K562 (cell line): ENCODE measurements at regions not wholly inside any gene's neighbourhood (a gene's known extent, or its start where the extent isn't known, plus 50 kb on each side); places are given as distances from the start of the nearest gene placed in this dataset.

ENCODE experiments used
- ATAC-seq: fragments of 200-7000 bp; cut with Tn5 transposase; 3 replicates; pipeline ENCODE4 v1.9.1; 2020; ENCODE audit warnings: moderate library complexity
- BruUV-seq: library from RNA; stranded (reverse); fragments of 400-500 nt; replicated peaks from 2 replicates; lab custom pipeline; 2021; lab: Mats Ljungman, UMichigan
- CTCF ChIA-PET: fragments of 300-600 bp; formaldehyde crosslinking; extraction: SDS; loops from one replicate; lab custom pipeline; 2021; ENCODE audit warnings: low intra/inter-chr PET ratio; lab: Yijun Ruan, JAX
- POLR2A ChIA-PET: fragments of 300-600, 350-650 bp; sonication (Branson Sonifier 250); formaldehyde crosslinking; extraction: SDS; loops from one replicate; lab custom pipeline; 2021; ENCODE audit warnings: antibody characterized with exemption, inconsistent platforms; lab: Yijun Ruan, JAX
- DNase-seq, 4 experiments: peaks; one replicate each; pipeline versions ENCODE4 v3.0.0 to v3.0.0-alpha.2; 2011 to 2018; ENCODE audit warnings: low spot score in 3 of 4, mixed read lengths in 3 of 4; ENCODE audit errors: extremely low read depth in 1 of 4
- FAIRE-seq: peaks from 2 replicates; lab custom pipeline; 2011; peaks lifted over from hg19 to GRCh38; lab: Jason Lieb, UNC
- H2AFZ ChIP-seq: 2 replicates; pipeline ENCODE4 v1.6.0; 2011; ENCODE audit warnings: low read depth, low read length, control low read depth, inconsistent platforms
- H3K27ac ChIP-seq: fragments of 200-600 bp; 3 replicates; pipeline ENCODE4 v1.8.0; 2011; ENCODE audit warnings: low read depth, mild to moderate bottlenecking, control low read depth, inconsistent platforms, low read length, moderate library complexity, mixed read lengths; ENCODE audit errors: extremely low read depth
- H3K27me3 ChIP-seq, 2 experiments: fragments of 300-600 bp in 1 of 2; 2 replicates in 1 of 2; 3 replicates in 1 of 2; pipeline versions ENCODE4 v1.6.0 to v1.8.0; 2011; ENCODE audit warnings: inconsistent platforms in 2 of 2, low read length in 2 of 2, mild to moderate bottlenecking in 1 of 2, mixed read lengths in 1 of 2, moderate library complexity in 1 of 2; ENCODE audit not compliant: control insufficient read depth in 2 of 2, insufficient read depth in 2 of 2
- H3K36me3 ChIP-seq: fragments of 300-600 bp; 3 replicates; pipeline ENCODE4 v1.8.0; 2011; ENCODE audit warnings: mild to moderate bottlenecking, low read length, inconsistent platforms; ENCODE audit not compliant: control insufficient read depth, insufficient read depth
- H3K4me1 ChIP-seq, 2 experiments: fragments of 200-600 bp in 1 of 2; replicated peaks in 1 of 2; 2 replicates in 1 of 2; 3 replicates in 1 of 2; pipeline versions ENCODE4 v1.5.1 to v1.8.0; 2011; ENCODE audit warnings: inconsistent platforms in 2 of 2, low read length in 2 of 2, mild to moderate bottlenecking in 1 of 2, mixed read lengths in 1 of 2, moderate library complexity in 1 of 2; ENCODE audit not compliant: control insufficient read depth in 2 of 2, insufficient read depth in 2 of 2
- H3K4me2 ChIP-seq: 2 replicates; pipeline ENCODE4 v1.6.1; 2011; ENCODE audit warnings: low read length, control low read depth, inconsistent platforms, mixed read lengths; ENCODE audit not compliant: insufficient read depth
- H3K4me3 ChIP-seq: fragments of 200-600 bp; sonication (generic), shearing (Covaris generic); 2 replicates; pipeline ENCODE4 v1.5.1; 2016; ENCODE audit warnings: control low read depth, inconsistent platforms
- H3K79me2 ChIP-seq: fragments of 200-600 bp; 3 replicates; pipeline ENCODE4 v1.8.0; 2011; ENCODE audit warnings: low read length, inconsistent platforms; ENCODE audit not compliant: control insufficient read depth, insufficient read depth
- H3K9ac ChIP-seq, 2 experiments: 2 replicates each; pipeline versions ENCODE4 v1.6.0 to v1.6.1; 2011; ENCODE audit warnings: low read depth in 2 of 2, low read length in 2 of 2, control low read depth in 1 of 2, inconsistent platforms in 1 of 2, mild to moderate bottlenecking in 1 of 2, mixed read lengths in 1 of 2; ENCODE audit not compliant: insufficient read depth in 1 of 2
- H3K9me1 ChIP-seq: one replicate; pipeline ENCODE4 v1.6.0; 2011; ENCODE audit warnings: inconsistent platforms, mild to moderate bottlenecking, low read length, moderate library complexity; ENCODE audit not compliant: control insufficient read depth, insufficient read depth
- H3K9me3 ChIP-seq: replicated peaks from 2 replicates; pipeline ENCODE4 v1.5.1; 2011; ENCODE audit warnings: low read depth, low read length, inconsistent platforms; ENCODE audit not compliant: control insufficient read depth, insufficient read depth
- H4K20me1 ChIP-seq: replicated peaks from 2 replicates; pipeline ENCODE4 v1.6.1; 2011; ENCODE audit warnings: low read length, inconsistent platforms, mixed read lengths; ENCODE audit not compliant: control insufficient read depth, insufficient read depth
- CTCFL ChIP-seq: IDR thresholded peaks from 2 replicates; pipeline ENCODE4 v1.6.1; 2011; ENCODE audit warnings: borderline replicate concordance, low read depth, mild to moderate bottlenecking, moderate library complexity, low read length; ENCODE audit not compliant: insufficient read depth, poor library complexity, severe bottlenecking
- MYBL2 ChIP-seq, 2 experiments: fragments of 450-650 bp in 1 of 2; sonication (generic) in 1 of 2; formaldehyde crosslinking in 1 of 2; IDR thresholded peaks; 2 replicates each; pipeline versions ENCODE4 v1.6.1 to v1.8.1; 2017 to 2022; ENCODE audit warnings: borderline replicate concordance in 1 of 2, inconsistent platforms in 1 of 2, low read depth in 1 of 2, mild to moderate bottlenecking in 1 of 2, missing genetic modification reagents in 1 of 2, moderate library complexity in 1 of 2
- SMC3 ChIP-seq: conservative IDR thresholded peaks from 2 replicates; pipeline ENCODE4 v1.6.1; 2011; ENCODE audit warnings: low read depth, low read length, improper control_type of control experiment; ENCODE audit not compliant: insufficient read depth
- ZNF764 ChIP-seq: fragments of 250-450 bp; sonication (Bioruptor Pico); IDR thresholded peaks from 2 replicates; pipeline ENCODE4 v1.4.0; 2020; ENCODE audit warnings: low read depth, mild to moderate bottlenecking, moderate library complexity
- WGBS: fragments of 100-300 bp; shearing (Covaris generic); methylation state at CpG from one replicate; pipeline ENCODE4 v1.1.6; 2016; ENCODE audit warnings: low coverage, mixed read lengths; ENCODE audit not compliant: insufficient coverage; ENCODE audit errors: missing lambda C conversion rate; 5-methylcytosine and 5-hydroxymethylcytosine counted together
- in situ Hi-C: fragments of 300-500 bp; cut with MboI; formaldehyde crosslinking; loops from 4 replicates; pipeline ENCODE4 v1.15.0; 2018; ENCODE audit warnings: inconsistent platforms, mixed read lengths
- intact Hi-C: fragments of 100-400 bp; cut with micrococcal nuclease; formaldehyde crosslinking; loops from 2 replicates; pipeline ENCODE4 v1.14.2; 2022
- TF ChIP-seq, protein P1 (sequence below), 3 experiments: IDR thresholded peaks in 2 of 3; conservative IDR thresholded peaks in 1 of 3; 2 replicates each; pipeline ENCODE4 v1.5.1; 2011 to 2012; ENCODE audit warnings: low read length in 3 of 3, mild to moderate bottlenecking in 3 of 3, control low read depth in 2 of 3, improper control_type of control experiment in 1 of 3, inconsistent platforms in 1 of 3, low read depth in 1 of 3, mixed read lengths in 1 of 3, moderate library complexity in 1 of 3; ENCODE audit not compliant: insufficient read depth in 2 of 3

GRCh38 chr18:25672490-25672889 is 320.5 kb upstream of the ZNF521 start:
- ATAC-seq (peak; percentile 74), FAIRE-seq (no peak), DNase-seq (peak in 2 of 4 experiments; percentile 17 to 29)
- no TSS peak for BruUV-seq
- TF ChIP-seq ZNF764 (CRISPR knock-in tag) (no peak), CTCFL (peak; percentile 52), SMC3 (0 out of 2 replicates have a peak, but pooled peaks have one; percentile 20), MYBL2 (IDR thresholded peaks at IDR 0.05; ENCODE audit: low read depth) (no peak), MYBL2 (CRISPR knock-in tag; IDR thresholded peaks at IDR 0.05; ENCODE audit: borderline replicate concordance) (no peak)
- TF ChIP-seq, protein P1, sequence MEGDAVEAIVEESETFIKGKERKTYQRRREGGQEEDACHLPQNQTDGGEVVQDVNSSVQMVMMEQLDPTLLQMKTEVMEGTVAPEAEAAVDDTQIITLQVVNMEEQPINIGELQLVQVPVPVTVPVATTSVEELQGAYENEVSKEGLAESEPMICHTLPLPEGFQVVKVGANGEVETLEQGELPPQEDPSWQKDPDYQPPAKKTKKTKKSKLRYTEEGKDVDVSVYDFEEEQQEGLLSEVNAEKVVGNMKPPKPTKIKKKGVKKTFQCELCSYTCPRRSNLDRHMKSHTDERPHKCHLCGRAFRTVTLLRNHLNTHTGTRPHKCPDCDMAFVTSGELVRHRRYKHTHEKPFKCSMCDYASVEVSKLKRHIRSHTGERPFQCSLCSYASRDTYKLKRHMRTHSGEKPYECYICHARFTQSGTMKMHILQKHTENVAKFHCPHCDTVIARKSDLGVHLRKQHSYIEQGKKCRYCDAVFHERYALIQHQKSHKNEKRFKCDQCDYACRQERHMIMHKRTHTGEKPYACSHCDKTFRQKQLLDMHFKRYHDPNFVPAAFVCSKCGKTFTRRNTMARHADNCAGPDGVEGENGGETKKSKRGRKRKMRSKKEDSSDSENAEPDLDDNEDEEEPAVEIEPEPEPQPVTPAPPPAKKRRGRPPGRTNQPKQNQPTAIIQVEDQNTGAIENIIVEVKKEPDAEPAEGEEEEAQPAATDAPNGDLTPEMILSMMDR (IDR thresholded peaks at IDR 0.05 in 2 of 3, conservative IDR thresholded peaks at IDR 0.05 in 1 of 3; ENCODE audit: insufficient read depth in 2 of 3, low read depth in 1 of 3, low read length in 3 of 3), result peak; percentile 12 to 50 (median 24); a peak in 3 of 6 replicates
- Histone ChIP-seq H3K9ac (no peak overlapping the region), H3K27me3 (no peaks in the 10 kb centered on the region), H3K4me1 (no peaks in the 10 kb centered on the region), H4K20me1 (no peaks in the 10 kb centered on the region), H3K4me2 (no peak overlapping the region), H3K9me3 (no peaks in the 10 kb centered on the region), H3K79me2 (no peaks in the 10 kb centered on the region), H3K4me3 (no peak overlapping the region), H3K27ac (no peak overlapping the region), H3K9me1 (no peaks in the 10 kb centered on the region), H2AFZ (no peak overlapping the region), H3K36me3 (no peaks in the 10 kb centered on the region)
- intact Hi-C loops, result loop anchor here (10.0 kb wide), 1 partner anchor 152 kb away; no protein-coding TSS in a partner anchor
- ChIA-PET CTCF (no interaction called here), POLR2A (no interaction called here)
- in situ Hi-C loops, result no loop called here
- WGBS, result 1% methylated on average over 4 of the region's 4 CpGs
